Smooth muscle cell (in vitro differentiated cells): ENCODE measurements at regions not wholly inside any gene's neighbourhood (a gene's known extent, or its start where the extent isn't known, plus 50 kb on each side); places are given as distances from the start of the nearest gene placed in this dataset.
"Not testable (repeated sequence)": the region's sequence is repeated elsewhere in the genome, so short reads cannot be mapped to it uniquely, and the experiment has no call there.

Source experiments
- DNase-seq: peaks from one replicate; lab custom pipeline; 2025; ENCODE audit not compliant: unreplicated experiment; lab: John Stamatoyannopoulos, UW
- H2AFZ ChIP-seq: fragments of 200-600 bp; sonication (generic); 2 replicates; pipeline ENCODE4 v1.6.0; 2016; ENCODE audit warnings: antibody characterized with exemption, low read depth, mild to moderate bottlenecking
- H3F3A ChIP-seq: fragments of 200-600 bp; sonication (generic); 2 replicates; pipeline ENCODE4 v1.6.0; 2017; ENCODE audit warnings: antibody characterized with exemption, low read depth
- H3K27ac ChIP-seq: fragments of 200-600 bp; sonication (generic); 2 replicates; pipeline ENCODE4 v1.5.1; 2016; ENCODE audit warnings: low read depth, mild to moderate bottlenecking
- H3K27me3 ChIP-seq: fragments of 200-600 bp; sonication (generic); 2 replicates; pipeline ENCODE4 v1.6.1; 2016; ENCODE audit warnings: low read depth, mild to moderate bottlenecking
- H3K36me3 ChIP-seq: fragments of 200-600 bp; sonication (generic); 2 replicates; pipeline ENCODE4 v1.5.1; 2016; ENCODE audit warnings: low read depth
- H3K4me1 ChIP-seq: fragments of 200-600 bp; sonication (generic); 2 replicates; pipeline ENCODE4 v1.5.1; 2016; ENCODE audit warnings: low read depth
- H3K4me2 ChIP-seq: fragments of 200-600 bp; sonication (generic); 2 replicates; pipeline ENCODE4 v1.6.0; 2016; ENCODE audit warnings: mild to moderate bottlenecking
- H3K4me3 ChIP-seq: fragments of 200-600 bp; sonication (generic); 2 replicates; pipeline ENCODE4 v1.5.1; 2016; ENCODE audit warnings: mild to moderate bottlenecking
- H3K79me2 ChIP-seq: fragments of 200-600 bp; sonication (generic); 2 replicates; pipeline ENCODE4 v1.6.0; 2016; ENCODE audit warnings: low read depth, mild to moderate bottlenecking
- H3K9ac ChIP-seq: fragments of 200-600 bp; sonication (generic); 2 replicates; pipeline ENCODE4 v1.6.0; 2016; ENCODE audit warnings: low read depth
- H3K9me3 ChIP-seq: fragments of 200-600 bp; sonication (generic); replicated peaks from 2 replicates; pipeline ENCODE4 v1.5.1; 2016; ENCODE audit warnings: low read depth
- H4K20me1 ChIP-seq: fragments of 200-600 bp; sonication (generic); 2 replicates; pipeline ENCODE4 v1.6.0; 2016; ENCODE audit warnings: low read depth
- CTCF ChIP-seq: fragments of 200-600 bp; sonication (generic); IDR thresholded peaks from 2 replicates; pipeline ENCODE4 v1.5.1; 2017; ENCODE audit warnings: borderline replicate concordance, mild to moderate bottlenecking, antibody characterized with exemption; ENCODE audit not compliant: insufficient read depth, poor library complexity, severe bottlenecking
- WGBS: methylation state at CpG from one replicate; pipeline ENCODE4 v1.1.7; 2016; ENCODE audit warnings: low lambda C conversion rate; 5-methylcytosine and 5-hydroxymethylcytosine counted together

GRCh38 chr3:5360453-5360852 lies 172.9 kb downstream of the EDEM1 start:
- no peaks in the 10 kb centered on the region for H3K27me3 ChIP-seq
- no peak overlapping the region for H3K4me2 ChIP-seq
- no peak for DNase-seq
- no peak overlapping the region for H2AFZ ChIP-seq
- TF ChIP-seq CTCF, result no peak
- H3K36me3 ChIP-seq, result no peaks in the 10 kb centered on the region
- no peaks in the 10 kb centered on the region for H4K20me1 ChIP-seq
- H3K4me3 ChIP-seq, result no peak overlapping the region
- no peak overlapping the region for H3K9ac ChIP-seq
- 95% methylated on average over 3 of the region's 3 CpGs for WGBS
- no peak overlapping the region for H3K27ac ChIP-seq
- no peaks in the 10 kb centered on the region for H3F3A ChIP-seq
- no peaks in the 10 kb centered on the region for H3K9me3 ChIP-seq
- H3K79me2 ChIP-seq, result no peaks in the 10 kb centered on the region
- no peaks in the 10 kb centered on the region for H3K4me1 ChIP-seq

GRCh38 chr3:5366746-5367145 lies 179.2 kb downstream of the EDEM1 start:
- Histone ChIP-seq H2AFZ (no peak overlapping the region), H3F3A (no peaks in the 10 kb centered on the region), H3K9ac (no peak overlapping the region), H4K20me1 (no peaks in the 10 kb centered on the region), H3K27me3 (no peaks in the 10 kb centered on the region), H3K36me3 (no peaks in the 10 kb centered on the region), H3K27ac (no peak overlapping the region), H3K4me1 (no peaks in the 10 kb centered on the region), H3K4me3 (no peak overlapping the region), H3K4me2 (no peak overlapping the region), H3K79me2 (no peaks in the 10 kb centered on the region), H3K9me3 (no peaks in the 10 kb centered on the region)
- no peak for TF ChIP-seq CTCF
- DNase-seq, result no peak

DNA sequence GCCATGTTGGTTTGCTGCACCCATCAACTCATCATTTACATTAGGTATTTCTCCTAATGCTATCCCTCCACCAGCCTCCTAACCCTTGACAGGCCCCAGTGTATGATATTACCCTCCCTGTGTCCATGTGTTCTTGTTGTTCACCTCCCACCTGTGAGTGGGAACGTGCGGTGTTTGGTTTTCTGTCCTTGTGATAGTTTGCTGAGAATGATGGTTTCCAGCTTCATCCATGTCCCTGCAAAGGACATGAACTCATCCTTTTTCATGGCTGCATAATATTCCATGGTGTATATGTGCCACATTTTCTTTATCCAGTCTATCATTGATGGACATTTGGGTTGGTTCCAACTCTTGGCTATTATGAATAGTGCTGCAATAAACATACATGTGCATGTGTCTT lies 184.0 kb downstream of the EDEM1 start:
- not testable (repeated sequence) for H3K27ac ChIP-seq, H3K4me2 ChIP-seq, H3K79me2 ChIP-seq, H3K36me3 ChIP-seq, H3K9me3 ChIP-seq, H3K4me1 ChIP-seq, DNase-seq, H3F3A ChIP-seq, H3K9ac ChIP-seq, H3K4me3 ChIP-seq, H4K20me1 ChIP-seq, H2AFZ ChIP-seq, H3K27me3 ChIP-seq
- WGBS, result 100% methylated on average over 2 of the region's 2 CpGs

- Histone ChIP-seq H3K9ac (no peak overlapping the region), H3K9me3 (no peaks in the 10 kb centered on the region), H3K79me2 (no peaks in the 10 kb centered on the region), H3K27ac (no peak overlapping the region), H3K4me1 (no peaks in the 10 kb centered on the region), H3K36me3 (no peaks in the 10 kb centered on the region), H3K27me3 (no peaks in the 10 kb centered on the region), H4K20me1 (no peaks in the 10 kb centered on the region), H2AFZ (no peak overlapping the region), H3F3A (no peaks in the 10 kb centered on the region), H3K4me3 (no peak overlapping the region), H3K4me2 (no peak overlapping the region)
- no peak for DNase-seq
- 72% methylated on average over 6 of the region's 6 CpGs for WGBS
- TF ChIP-seq CTCF, result no peak
These were observed 189.3 kb downstream of the EDEM1 start for GRCh38 chr3:5376761-5377160.

GRCh38 chr3:5379266-5379665 lies 191.8 kb downstream of the EDEM1 start:
- H3K27ac ChIP-seq, H3K36me3 ChIP-seq, H4K20me1 ChIP-seq, H3K4me3 ChIP-seq, DNase-seq, H3K4me1 ChIP-seq, H3K27me3 ChIP-seq, H2AFZ ChIP-seq, H3K9ac ChIP-seq, H3K4me2 ChIP-seq, H3F3A ChIP-seq, H3K9me3 ChIP-seq, H3K79me2 ChIP-seq: not testable (repeated sequence)
- 99% methylated on average over 3 of the region's 3 CpGs for WGBS

- not testable (repeated sequence) for H2AFZ ChIP-seq, H4K20me1 ChIP-seq, H3K36me3 ChIP-seq, DNase-seq, H3K27ac ChIP-seq, H3K27me3 ChIP-seq, H3K4me1 ChIP-seq, H3K79me2 ChIP-seq, H3K9ac ChIP-seq, H3K4me2 ChIP-seq, H3F3A ChIP-seq, H3K9me3 ChIP-seq, H3K4me3 ChIP-seq
- WGBS, result 84% methylated on average over 12 of the region's 12 CpGs
These were observed 196.2 kb downstream of the EDEM1 start for GRCh38 chr3:5383486-5384263.
